Caco-2 (cell line): ENCODE measurements at regions not wholly inside any gene's neighbourhood (a gene's known extent, or its start where the extent isn't known, plus 50 kb on each side); places are given as distances from the start of the nearest gene placed in this dataset.

ENCODE experiments used
- BruUV-seq: library from RNA; stranded (reverse); fragments of 400-500 nt; replicated peaks from 2 replicates; lab custom pipeline; 2021; lab: Mats Ljungman, UMichigan
- CTCF ChIA-PET: fragments of 300-600 bp; sonication (Branson Sonifier 250); formaldehyde crosslinking; loops from one replicate; lab custom pipeline; 2022; ENCODE audit warnings: antibody characterized with exemption; lab: Charles Lee
- POLR2A ChIA-PET: fragments of 300-600 bp; sonication (Branson Sonifier 250); formaldehyde crosslinking; loops from one replicate; lab custom pipeline; 2022; ENCODE audit warnings: antibody characterized with exemption; lab: Charles Lee
- DNase-seq, 2 experiments: peaks; one replicate each; pipeline versions ENCODE4 v3.0.0 to v3.0.0-alpha.2; 2020 to 2022
- H3K27me3 ChIP-seq: replicated peaks from 2 replicates; pipeline ENCODE4 v1.6.0; 2011; ENCODE audit warnings: low read length; ENCODE audit not compliant: control insufficient read depth, insufficient read depth
- H3K36me3 ChIP-seq: 2 replicates; pipeline ENCODE4 v1.5.1; 2011; ENCODE audit warnings: low read length; ENCODE audit not compliant: control insufficient read depth, insufficient read depth
- H3K4me1 ChIP-seq: fragments of 250-450 bp; sonication (Bioruptor Pico); 2 replicates; pipeline ENCODE4 v1.5.1; 2020; ENCODE audit warnings: mild to moderate bottlenecking
- H3K4me3 ChIP-seq: 2 replicates; pipeline ENCODE4 v1.5.1; 2011; ENCODE audit warnings: low read depth, mild to moderate bottlenecking, control low read depth, low read length
- H3K9me3 ChIP-seq: fragments of 250-450 bp; sonication (Bioruptor Pico); 2 replicates; pipeline ENCODE4 v1.5.1; 2020; ENCODE audit warnings: mild to moderate bottlenecking, moderate library complexity
- H3K27ac Mint-ChIP-seq: one replicate; pipeline ENCODE4 v1.8.0; 2022; ENCODE audit warnings: mixed read lengths; ENCODE audit not compliant: unreplicated experiment
- H3K27me3 Mint-ChIP-seq: one replicate; pipeline ENCODE4 v1.8.0; 2022; ENCODE audit warnings: mixed read lengths; ENCODE audit not compliant: insufficient read depth, unreplicated experiment
- H3K36me3 Mint-ChIP-seq: one replicate; pipeline ENCODE4 v1.8.0; 2022; ENCODE audit warnings: mild to moderate bottlenecking, mixed read lengths; ENCODE audit not compliant: insufficient read depth, unreplicated experiment
- H3K4me1 Mint-ChIP-seq: one replicate; pipeline ENCODE4 v1.8.0; 2022; ENCODE audit warnings: low read depth, mixed read lengths; ENCODE audit not compliant: unreplicated experiment
- H3K4me3 Mint-ChIP-seq: one replicate; pipeline ENCODE4 v1.8.0; 2022; ENCODE audit warnings: mild to moderate bottlenecking, moderate library complexity, mixed read lengths; ENCODE audit not compliant: unreplicated experiment
- H3K9me3 Mint-ChIP-seq: one replicate; pipeline ENCODE4 v1.8.0; 2022; ENCODE audit warnings: mixed read lengths; ENCODE audit not compliant: unreplicated experiment
- intact Hi-C: fragments of 100-400 bp; cut with micrococcal nuclease; formaldehyde crosslinking; loops from one replicate; pipeline ENCODE4 v1.10.0; 2022; ENCODE audit not compliant: unreplicated experiment
- TF ChIP-seq, protein P1 (sequence below), 2 experiments: fragments of 200-600 bp in 1 of 2; IDR thresholded peaks; 1 replicate in 1 of 2; 2 replicates in 1 of 2; pipeline versions ENCODE4 v1.5.1 to v1.8.0; 2011 to 2022; ENCODE audit warnings: antibody characterized with exemption in 1 of 2, control low read depth in 1 of 2, inconsistent platforms in 1 of 2, low read depth in 1 of 2, low read length in 1 of 2, mild to moderate bottlenecking in 1 of 2, moderate library complexity in 1 of 2; ENCODE audit not compliant: insufficient read depth in 1 of 2, severe bottlenecking in 1 of 2, unreplicated experiment in 1 of 2

DNA sequence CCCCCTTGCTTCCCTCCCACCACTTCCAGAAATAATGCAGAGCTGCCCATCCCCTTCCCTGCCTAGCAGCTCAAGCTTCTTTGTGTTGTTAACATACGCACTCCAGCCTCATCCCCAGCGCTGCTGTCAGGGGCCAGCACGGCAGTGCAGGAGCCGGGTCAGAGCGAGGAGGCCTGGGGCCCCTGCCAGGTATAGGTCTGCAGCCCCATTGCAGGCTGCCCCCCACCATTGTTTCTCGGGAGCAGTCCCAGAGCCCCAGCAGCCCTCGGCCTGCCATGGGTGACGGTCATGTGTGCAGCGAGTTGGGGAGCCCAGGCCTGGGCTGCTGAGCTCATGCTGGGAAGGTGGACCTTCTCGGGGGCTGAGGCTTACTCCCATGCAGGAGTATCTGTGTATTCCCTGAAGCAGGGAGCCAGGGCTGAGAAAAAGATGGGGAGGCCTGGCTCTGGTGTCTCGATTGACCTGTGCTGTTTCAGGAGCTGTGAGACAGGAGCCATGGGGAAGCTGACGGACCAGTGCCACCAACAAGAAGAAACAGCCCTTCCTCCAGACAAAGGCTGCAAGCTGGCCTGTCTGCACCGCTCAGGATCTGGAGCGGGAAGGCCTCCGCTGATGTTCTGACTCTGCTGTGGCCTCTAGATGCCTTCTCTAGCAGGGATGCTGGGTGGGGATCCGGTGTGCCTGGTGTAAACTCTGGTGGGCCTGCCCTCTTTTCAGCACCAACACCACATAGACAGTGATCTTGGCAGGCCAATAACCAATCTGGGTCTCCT is 220.5 kb upstream of the B3GAT1 start:
- Mint-ChIP-seq H3K27ac (no peak overlapping the region), H3K9me3 (no peaks in the 10 kb centered on the region), H3K4me1 (no peaks in the 10 kb centered on the region), H3K27me3 (peaks cover 7% of the 10 kb centered on the region), H3K4me3 (no peak overlapping the region), H3K36me3 (no peaks in the 10 kb centered on the region)
- H3K9me3 ChIP-seq: peaks cover 5% of the 10 kb centered on the region; the same call in 1 of the 2 replicates
- intact Hi-C loops: no loop called here
- no peaks in the 10 kb centered on the region for H3K36me3 ChIP-seq
- ChIA-PET POLR2A (no interaction called here), CTCF (no interaction called here)
- no TSS peak for BruUV-seq
- DNase-seq: peak in 1 of 2 experiments; percentile 29
- no peaks in the 10 kb centered on the region; the same call in 1 of the 2 replicates for H3K27me3 ChIP-seq
- TF ChIP-seq, protein P1, sequence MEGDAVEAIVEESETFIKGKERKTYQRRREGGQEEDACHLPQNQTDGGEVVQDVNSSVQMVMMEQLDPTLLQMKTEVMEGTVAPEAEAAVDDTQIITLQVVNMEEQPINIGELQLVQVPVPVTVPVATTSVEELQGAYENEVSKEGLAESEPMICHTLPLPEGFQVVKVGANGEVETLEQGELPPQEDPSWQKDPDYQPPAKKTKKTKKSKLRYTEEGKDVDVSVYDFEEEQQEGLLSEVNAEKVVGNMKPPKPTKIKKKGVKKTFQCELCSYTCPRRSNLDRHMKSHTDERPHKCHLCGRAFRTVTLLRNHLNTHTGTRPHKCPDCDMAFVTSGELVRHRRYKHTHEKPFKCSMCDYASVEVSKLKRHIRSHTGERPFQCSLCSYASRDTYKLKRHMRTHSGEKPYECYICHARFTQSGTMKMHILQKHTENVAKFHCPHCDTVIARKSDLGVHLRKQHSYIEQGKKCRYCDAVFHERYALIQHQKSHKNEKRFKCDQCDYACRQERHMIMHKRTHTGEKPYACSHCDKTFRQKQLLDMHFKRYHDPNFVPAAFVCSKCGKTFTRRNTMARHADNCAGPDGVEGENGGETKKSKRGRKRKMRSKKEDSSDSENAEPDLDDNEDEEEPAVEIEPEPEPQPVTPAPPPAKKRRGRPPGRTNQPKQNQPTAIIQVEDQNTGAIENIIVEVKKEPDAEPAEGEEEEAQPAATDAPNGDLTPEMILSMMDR (IDR thresholded peaks at IDR 0.05; ENCODE audit: insufficient read depth in 1 of 2, low read depth in 1 of 2, low read length in 1 of 2, severe bottlenecking in 1 of 2, unreplicated experiment in 1 of 2): no peak
- H3K4me3 ChIP-seq: no peak overlapping the region
- H3K4me1 ChIP-seq: no peaks in the 10 kb centered on the region

DNA sequence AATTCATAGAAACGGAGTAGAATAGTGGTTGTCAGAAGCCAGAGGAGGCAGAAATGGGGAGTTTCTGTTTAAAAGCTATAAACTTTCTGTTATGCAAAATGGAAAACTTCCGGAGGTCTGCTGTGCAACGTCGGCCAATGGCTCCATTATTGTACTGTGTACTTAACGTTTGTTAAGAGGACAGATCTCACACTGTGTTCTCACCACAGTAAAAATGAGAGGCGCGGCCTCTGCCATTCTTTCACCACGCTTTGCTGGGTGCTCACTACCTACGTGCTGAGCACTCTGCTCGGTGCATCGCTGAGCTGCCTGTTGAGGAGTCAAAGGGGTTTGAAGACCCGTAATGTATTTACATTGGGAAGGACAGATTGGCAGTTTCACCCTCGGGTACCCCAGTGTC is 218.8 kb upstream of the B3GAT1 start:
- no peak for DNase-seq
- no peaks in the 10 kb centered on the region for H3K36me3 Mint-ChIP-seq
- no peaks in the 10 kb centered on the region; the same call in 1 of the 2 replicates for H3K27me3 ChIP-seq
- no TSS peak for BruUV-seq
- H3K9me3 Mint-ChIP-seq: no peaks in the 10 kb centered on the region
- peaks cover 14% of the 10 kb centered on the region for H3K27me3 Mint-ChIP-seq
- H3K4me1 Mint-ChIP-seq: no peaks in the 10 kb centered on the region
- TF ChIP-seq, protein P1 (IDR thresholded peaks at IDR 0.05; ENCODE audit: insufficient read depth in 1 of 2, low read depth in 1 of 2, low read length in 1 of 2, severe bottlenecking in 1 of 2, unreplicated experiment in 1 of 2): no peak
- no peak overlapping the region for H3K27ac Mint-ChIP-seq
- H3K4me3 ChIP-seq: no peak overlapping the region
- ChIA-PET POLR2A (no interaction called here), CTCF (no interaction called here)
- H3K36me3 ChIP-seq: no peaks in the 10 kb centered on the region
- H3K4me3 Mint-ChIP-seq: no peak overlapping the region
- intact Hi-C loops: no loop called here
- no peaks in the 10 kb centered on the region for H3K4me1 ChIP-seq
- H3K9me3 ChIP-seq: peaks cover 5% of the 10 kb centered on the region; the same call in 1 of the 2 replicates

DNA sequence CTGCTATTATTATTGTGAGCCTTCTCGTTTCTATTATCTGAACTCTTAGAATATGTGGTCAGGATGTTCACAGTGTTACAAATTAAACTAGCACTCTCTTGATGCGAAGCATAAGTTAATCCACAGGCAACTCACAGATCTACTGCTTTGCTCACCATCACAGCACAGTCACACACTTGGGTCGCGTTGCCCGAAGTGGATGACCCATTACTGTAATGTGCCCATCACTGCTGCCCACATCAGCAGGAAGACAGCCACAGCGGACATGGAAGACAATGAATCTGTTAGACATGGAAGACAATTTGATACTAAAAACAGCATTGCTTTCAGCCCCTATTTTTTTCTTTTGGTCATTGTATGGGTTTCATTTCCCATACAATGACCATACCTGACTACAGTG is 216.4 kb upstream of the B3GAT1 start:
- Mint-ChIP-seq H3K4me3 (no peak overlapping the region), H3K4me1 (no peaks in the 10 kb centered on the region), H3K27me3 (peaks cover 23% of the 10 kb centered on the region), H3K9me3 (no peaks in the 10 kb centered on the region), H3K27ac (no peak overlapping the region), H3K36me3 (no peaks in the 10 kb centered on the region)
- H3K9me3 ChIP-seq: peaks cover 5% of the 10 kb centered on the region; the same call in 1 of the 2 replicates
- H3K27me3 ChIP-seq: no peaks in the 10 kb centered on the region; the same call in 1 of the 2 replicates
- TF ChIP-seq, protein P1 (IDR thresholded peaks at IDR 0.05; ENCODE audit: insufficient read depth in 1 of 2, low read depth in 1 of 2, low read length in 1 of 2, severe bottlenecking in 1 of 2, unreplicated experiment in 1 of 2): no peak
- no peaks in the 10 kb centered on the region for H3K4me1 ChIP-seq
- H3K36me3 ChIP-seq: no peaks in the 10 kb centered on the region
- no peak overlapping the region for H3K4me3 ChIP-seq
- POLR2A ChIA-PET: no interaction called here
- BruUV-seq: no TSS peak
- intact Hi-C loops: no loop called here
- DNase-seq: no peak
- CTCF ChIA-PET: no interaction called here
